ENCODE measurements at regions not wholly inside any gene's neighbourhood (a gene's known extent, or its start where the extent isn't known, plus 50 kb on each side); places are given as distances from the start of the nearest gene placed in this dataset.

DNA sequence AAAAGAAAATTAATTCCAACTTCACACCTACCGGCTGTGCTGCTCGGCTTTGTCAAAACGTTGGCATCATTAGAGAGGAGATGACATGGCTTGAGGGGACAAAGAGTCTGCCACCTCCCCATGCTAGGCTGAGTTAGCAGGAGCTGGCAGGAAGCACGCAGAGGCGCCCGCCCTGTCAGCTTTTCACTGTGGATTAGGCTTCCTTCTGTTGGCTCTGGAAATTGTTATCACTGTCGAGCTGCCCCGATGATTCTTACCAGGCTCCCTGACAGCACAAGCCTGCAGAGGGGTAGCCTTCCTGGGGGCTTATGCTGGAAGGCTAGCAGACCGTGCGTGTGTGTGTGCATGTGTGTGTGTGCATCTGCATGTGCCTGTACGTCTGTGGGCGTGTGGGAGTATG lies 490.9 kb upstream of the TBX3 start:
- ChIA-PET CTCF (no interaction called here), RAD21 (ENCODE audit: low non-redundant PET in 1 of 2, low total read pairs in 2 of 2, uncharacterized antibody in 2 of 2, unreplicated experiment in 2 of 2) (no interaction called here), POLR2A (no interaction called here)
- intact Hi-C loops (cut with micrococcal nuclease), result no loop called here
- ATAC-seq (no peak), DNase-seq (ENCODE audit: low read depth, low spot score) (no peak)
- Histone ChIP-seq H3K4me1 (ENCODE audit: control insufficient read depth in 1 of 2, insufficient read depth in 2 of 2, low read length in 2 of 2) (no peaks in the 10 kb centered on the region), H2AFZ (ENCODE audit: low read depth, low read length, poor library complexity, severe bottlenecking) (no peak overlapping the region), H3K4me3 (replicated peaks in 1 of 2; ENCODE audit: low read depth in 1 of 2, low read length in 2 of 2) (no peak overlapping the region), H3K36me3 (ENCODE audit: control insufficient read depth in 1 of 2, insufficient read depth in 2 of 2, low read length in 2 of 2) (no peaks in the 10 kb centered on the region), H3K9me2 (ENCODE audit: insufficient read depth) (no peaks in the 10 kb centered on the region), H3K27ac (ENCODE audit: low read depth, low read length) (no peak overlapping the region), H3K9me3 (ENCODE audit: control insufficient read depth in 1 of 2, insufficient read depth in 1 of 2, low read depth in 1 of 2, low read length in 2 of 2) (no peaks in the 10 kb centered on the region), H3K4me2 (ENCODE audit: low read length) (no peak overlapping the region), H3K79me2 (ENCODE audit: insufficient read depth, low read length) (no peaks in the 10 kb centered on the region), H4K20me1 (ENCODE audit: insufficient read depth) (no peaks in the 10 kb centered on the region), H3K9ac (ENCODE audit: low read length) (no peak overlapping the region), H3K27me3 (ENCODE audit: insufficient read depth, low read length) (no peaks in the 10 kb centered on the region)
- no peak for TF ChIP-seq CEBPB (IDR thresholded peaks at IDR 0.05; ENCODE audit: low read depth)
- TF ChIP-seq ELF1 (IDR thresholded peaks at IDR 0.05; ENCODE audit: borderline replicate concordance, low read depth), result no peak
- TF ChIP-seq, protein P1, sequence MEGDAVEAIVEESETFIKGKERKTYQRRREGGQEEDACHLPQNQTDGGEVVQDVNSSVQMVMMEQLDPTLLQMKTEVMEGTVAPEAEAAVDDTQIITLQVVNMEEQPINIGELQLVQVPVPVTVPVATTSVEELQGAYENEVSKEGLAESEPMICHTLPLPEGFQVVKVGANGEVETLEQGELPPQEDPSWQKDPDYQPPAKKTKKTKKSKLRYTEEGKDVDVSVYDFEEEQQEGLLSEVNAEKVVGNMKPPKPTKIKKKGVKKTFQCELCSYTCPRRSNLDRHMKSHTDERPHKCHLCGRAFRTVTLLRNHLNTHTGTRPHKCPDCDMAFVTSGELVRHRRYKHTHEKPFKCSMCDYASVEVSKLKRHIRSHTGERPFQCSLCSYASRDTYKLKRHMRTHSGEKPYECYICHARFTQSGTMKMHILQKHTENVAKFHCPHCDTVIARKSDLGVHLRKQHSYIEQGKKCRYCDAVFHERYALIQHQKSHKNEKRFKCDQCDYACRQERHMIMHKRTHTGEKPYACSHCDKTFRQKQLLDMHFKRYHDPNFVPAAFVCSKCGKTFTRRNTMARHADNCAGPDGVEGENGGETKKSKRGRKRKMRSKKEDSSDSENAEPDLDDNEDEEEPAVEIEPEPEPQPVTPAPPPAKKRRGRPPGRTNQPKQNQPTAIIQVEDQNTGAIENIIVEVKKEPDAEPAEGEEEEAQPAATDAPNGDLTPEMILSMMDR (IDR thresholded peaks at IDR 0.05 in 2 of 3, conservative IDR thresholded peaks at IDR 0.05 in 1 of 3; ENCODE audit: borderline replicate concordance in 1 of 3, insufficient read depth in 1 of 3, low read depth in 2 of 3, low read length in 2 of 3), result no peak
- BruUV-seq (replicated peaks), result no TSS peak

DNA sequence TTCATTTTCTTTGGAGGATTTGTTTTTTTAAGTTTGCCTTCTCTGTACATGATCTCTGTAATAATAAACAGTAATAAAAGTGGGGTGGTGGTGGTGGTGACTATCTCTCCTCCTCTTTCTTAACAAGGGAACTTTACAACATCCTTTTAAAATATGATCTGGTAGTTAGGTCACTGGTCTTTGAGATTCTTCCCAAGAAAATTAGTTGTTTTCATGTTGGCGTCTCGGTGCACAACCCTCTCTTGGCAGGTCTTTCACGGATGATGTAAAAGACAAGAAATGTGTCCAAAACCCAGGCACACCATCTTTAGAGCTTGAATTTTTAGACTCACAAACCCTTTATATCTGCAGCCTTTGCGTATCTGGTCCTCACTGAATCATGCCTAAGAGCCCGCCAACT lies 488.5 kb upstream of the TBX3 start:
- ChIA-PET RAD21 (ENCODE audit: low non-redundant PET in 1 of 2, low total read pairs in 2 of 2, uncharacterized antibody in 2 of 2, unreplicated experiment in 2 of 2) (no interaction called here), POLR2A (no interaction called here), CTCF (no interaction called here)
- Histone ChIP-seq H4K20me1 (ENCODE audit: insufficient read depth) (no peaks in the 10 kb centered on the region), H3K9ac (ENCODE audit: low read length) (no peak overlapping the region), H3K27ac (ENCODE audit: low read depth, low read length) (no peak overlapping the region), H3K4me1 (ENCODE audit: control insufficient read depth in 1 of 2, insufficient read depth in 2 of 2, low read length in 2 of 2) (no peaks in the 10 kb centered on the region), H3K4me3 (replicated peaks in 1 of 2; ENCODE audit: low read depth in 1 of 2, low read length in 2 of 2) (no peak overlapping the region), H3K4me2 (ENCODE audit: low read length) (no peak overlapping the region), H3K27me3 (ENCODE audit: insufficient read depth, low read length) (no peaks in the 10 kb centered on the region), H3K36me3 (ENCODE audit: control insufficient read depth in 1 of 2, insufficient read depth in 2 of 2, low read length in 2 of 2) (no peaks in the 10 kb centered on the region), H3K79me2 (ENCODE audit: insufficient read depth, low read length) (no peaks in the 10 kb centered on the region), H2AFZ (ENCODE audit: low read depth, low read length, poor library complexity, severe bottlenecking) (no peak overlapping the region), H3K9me3 (ENCODE audit: control insufficient read depth in 1 of 2, insufficient read depth in 1 of 2, low read depth in 1 of 2, low read length in 2 of 2) (no peaks in the 10 kb centered on the region), H3K9me2 (ENCODE audit: insufficient read depth) (no peaks in the 10 kb centered on the region)
- ATAC-seq (no peak), DNase-seq (ENCODE audit: low read depth, low spot score) (no peak)
- TF ChIP-seq YY1 (IDR thresholded peaks at IDR 0.05; ENCODE audit: extremely low read depth, insufficient replicate concordance, low read depth, low read length), result no peak
- TF ChIP-seq ELF1 (IDR thresholded peaks at IDR 0.05; ENCODE audit: borderline replicate concordance, low read depth), result no peak
- TF ChIP-seq SP1 (IDR thresholded peaks at IDR 0.05; ENCODE audit: low read depth), result no peak
- no peak for TF ChIP-seq POLR2AphosphoS5 (IDR thresholded peaks at IDR 0.05; ENCODE audit: low read depth, low read length)
- TF ChIP-seq FOSL1 (IDR thresholded peaks at IDR 0.05; ENCODE audit: low read depth), result no peak
- BruUV-seq (replicated peaks), result no TSS peak
- intact Hi-C loops (cut with micrococcal nuclease), result no loop called here

Data from HCT116 (cell line).